ENCODE measurements at regions not wholly inside any gene's neighbourhood (a gene's known extent, or its start where the extent isn't known, plus 50 kb on each side); places are given as distances from the start of the nearest gene placed in this dataset.

DNA sequence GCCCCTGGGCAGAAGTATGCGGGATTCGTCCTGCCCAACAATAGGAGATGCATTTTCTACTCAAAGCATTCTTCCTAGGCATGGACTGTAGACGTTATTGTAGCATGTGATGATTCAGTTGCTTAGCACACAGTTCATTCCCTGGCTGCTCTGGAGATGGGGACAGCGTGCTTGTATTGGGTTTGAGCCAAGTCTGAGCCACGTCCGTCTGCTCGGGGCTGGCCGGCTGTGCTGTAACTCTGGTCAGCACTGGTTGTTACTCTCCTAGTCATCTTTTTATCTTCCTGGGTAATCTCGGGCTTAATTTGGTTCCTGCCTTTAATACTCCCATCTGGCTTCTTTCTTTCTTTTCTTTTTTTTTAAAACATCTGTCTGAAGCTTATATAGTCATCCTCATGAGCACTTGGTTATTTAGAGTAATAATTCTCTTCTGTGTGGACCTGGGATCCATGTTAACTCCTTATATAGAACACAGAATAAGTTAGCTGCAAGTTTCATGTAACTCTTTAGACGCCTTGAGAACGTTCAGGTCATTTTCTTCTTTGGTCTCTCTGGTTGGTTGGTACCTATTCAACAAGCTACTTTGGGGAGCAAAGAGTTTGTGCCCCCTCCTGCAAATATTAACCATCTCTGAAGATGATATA lies 118.8 kb upstream of the RPS23 start:
- TF ChIP-seq, protein P1, sequence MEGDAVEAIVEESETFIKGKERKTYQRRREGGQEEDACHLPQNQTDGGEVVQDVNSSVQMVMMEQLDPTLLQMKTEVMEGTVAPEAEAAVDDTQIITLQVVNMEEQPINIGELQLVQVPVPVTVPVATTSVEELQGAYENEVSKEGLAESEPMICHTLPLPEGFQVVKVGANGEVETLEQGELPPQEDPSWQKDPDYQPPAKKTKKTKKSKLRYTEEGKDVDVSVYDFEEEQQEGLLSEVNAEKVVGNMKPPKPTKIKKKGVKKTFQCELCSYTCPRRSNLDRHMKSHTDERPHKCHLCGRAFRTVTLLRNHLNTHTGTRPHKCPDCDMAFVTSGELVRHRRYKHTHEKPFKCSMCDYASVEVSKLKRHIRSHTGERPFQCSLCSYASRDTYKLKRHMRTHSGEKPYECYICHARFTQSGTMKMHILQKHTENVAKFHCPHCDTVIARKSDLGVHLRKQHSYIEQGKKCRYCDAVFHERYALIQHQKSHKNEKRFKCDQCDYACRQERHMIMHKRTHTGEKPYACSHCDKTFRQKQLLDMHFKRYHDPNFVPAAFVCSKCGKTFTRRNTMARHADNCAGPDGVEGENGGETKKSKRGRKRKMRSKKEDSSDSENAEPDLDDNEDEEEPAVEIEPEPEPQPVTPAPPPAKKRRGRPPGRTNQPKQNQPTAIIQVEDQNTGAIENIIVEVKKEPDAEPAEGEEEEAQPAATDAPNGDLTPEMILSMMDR (IDR thresholded peaks at IDR 0.05) = no peak
- TF ChIP-seq POLR2AphosphoS5 (IDR thresholded peaks at IDR 0.05) = peak; percentile 45 to 77
- TF ChIP-seq EP300 (IDR thresholded peaks at IDR 0.05) = no peak
- TF ChIP-seq POLR2A (IDR thresholded peaks at IDR 0.05; ENCODE audit: low read depth) = no peak
